ENCODE measurements at regions not wholly inside any gene's neighbourhood (a gene's known extent, or its start where the extent isn't known, plus 50 kb on each side); places are given as distances from the start of the nearest gene placed in this dataset.
"Not testable (repeated sequence)": the region's sequence is repeated elsewhere in the genome, so short reads cannot be mapped to it uniquely, and the experiment has no call there.

DNA sequence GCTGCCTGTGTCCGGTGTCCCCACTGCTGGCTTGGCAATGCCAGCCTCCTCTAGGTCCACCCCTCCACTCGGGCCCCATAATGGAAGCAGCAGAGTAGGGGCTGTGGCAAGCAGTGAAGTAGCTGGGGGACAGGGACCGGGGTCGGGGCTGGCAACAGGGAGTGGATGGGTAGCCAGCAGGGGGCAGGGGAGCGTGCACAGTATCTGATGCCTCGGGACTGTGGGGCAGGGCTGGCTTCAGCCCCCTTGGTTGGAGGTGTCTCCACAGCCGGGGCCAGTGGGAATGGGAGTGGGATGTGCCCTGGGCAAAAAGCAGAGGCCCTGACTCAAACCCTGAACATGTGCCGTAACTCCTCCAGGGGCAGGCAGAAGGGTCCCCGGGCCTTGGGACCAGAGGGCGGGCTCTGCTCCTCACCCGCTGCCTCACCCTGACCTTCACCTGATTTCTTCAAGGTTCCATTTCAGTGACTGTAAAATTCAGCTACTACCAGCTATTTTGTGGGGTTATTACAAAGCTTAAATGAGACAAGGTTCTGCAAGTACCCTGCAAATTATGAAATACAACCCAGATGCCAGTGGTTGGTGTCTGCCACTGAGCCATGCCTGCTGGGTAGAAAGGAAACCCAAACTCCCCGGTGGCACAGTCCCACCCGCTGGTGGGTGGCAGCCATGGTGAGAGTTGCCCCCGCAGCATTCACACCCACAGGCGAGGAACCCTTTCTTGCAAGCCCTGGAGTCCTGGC lies 121.4 kb downstream of the LRRC37A3 start:
- 89% methylated on average over 10 of the region's 15 CpGs for WGBS (ENCODE audit: low lambda C conversion rate)
- H3K4me1 ChIP-seq (ENCODE audit: control insufficient read depth in 1 of 2, insufficient read depth in 2 of 2, low read depth in 1 of 2, low read length in 1 of 2); CTCF ChIA-PET; POLR2A ChIA-PET; H3K9me3 ChIP-seq; H3K27ac ChIP-seq (ENCODE audit: low read depth in 2 of 2, low read length in 1 of 2); H2AFZ ChIP-seq (ENCODE audit: low read depth); H3K27me3 ChIP-seq (ENCODE audit: insufficient read depth); H4K20me1 ChIP-seq (ENCODE audit: insufficient read depth); H3K4me2 ChIP-seq; H3K36me3 ChIP-seq (replicated peaks in 1 of 2; ENCODE audit: control insufficient read depth in 1 of 2, insufficient read depth in 2 of 2, low read length in 1 of 2); H3K4me3 ChIP-seq (ENCODE audit: low read depth in 2 of 2, low read length in 1 of 2); H3K9me2 ChIP-seq; H3F3A ChIP-seq (replicated peaks; ENCODE audit: insufficient read depth); H3K79me2 ChIP-seq (ENCODE audit: insufficient read depth); H3K9ac ChIP-seq: not testable (repeated sequence)
- TF ChIP-seq, protein P1, sequence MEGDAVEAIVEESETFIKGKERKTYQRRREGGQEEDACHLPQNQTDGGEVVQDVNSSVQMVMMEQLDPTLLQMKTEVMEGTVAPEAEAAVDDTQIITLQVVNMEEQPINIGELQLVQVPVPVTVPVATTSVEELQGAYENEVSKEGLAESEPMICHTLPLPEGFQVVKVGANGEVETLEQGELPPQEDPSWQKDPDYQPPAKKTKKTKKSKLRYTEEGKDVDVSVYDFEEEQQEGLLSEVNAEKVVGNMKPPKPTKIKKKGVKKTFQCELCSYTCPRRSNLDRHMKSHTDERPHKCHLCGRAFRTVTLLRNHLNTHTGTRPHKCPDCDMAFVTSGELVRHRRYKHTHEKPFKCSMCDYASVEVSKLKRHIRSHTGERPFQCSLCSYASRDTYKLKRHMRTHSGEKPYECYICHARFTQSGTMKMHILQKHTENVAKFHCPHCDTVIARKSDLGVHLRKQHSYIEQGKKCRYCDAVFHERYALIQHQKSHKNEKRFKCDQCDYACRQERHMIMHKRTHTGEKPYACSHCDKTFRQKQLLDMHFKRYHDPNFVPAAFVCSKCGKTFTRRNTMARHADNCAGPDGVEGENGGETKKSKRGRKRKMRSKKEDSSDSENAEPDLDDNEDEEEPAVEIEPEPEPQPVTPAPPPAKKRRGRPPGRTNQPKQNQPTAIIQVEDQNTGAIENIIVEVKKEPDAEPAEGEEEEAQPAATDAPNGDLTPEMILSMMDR (IDR thresholded peaks at IDR 0.05) = peak; percentile 14; the same call in 1 of the 2 replicates
- DNase-seq = peak; percentile 34

DNA sequence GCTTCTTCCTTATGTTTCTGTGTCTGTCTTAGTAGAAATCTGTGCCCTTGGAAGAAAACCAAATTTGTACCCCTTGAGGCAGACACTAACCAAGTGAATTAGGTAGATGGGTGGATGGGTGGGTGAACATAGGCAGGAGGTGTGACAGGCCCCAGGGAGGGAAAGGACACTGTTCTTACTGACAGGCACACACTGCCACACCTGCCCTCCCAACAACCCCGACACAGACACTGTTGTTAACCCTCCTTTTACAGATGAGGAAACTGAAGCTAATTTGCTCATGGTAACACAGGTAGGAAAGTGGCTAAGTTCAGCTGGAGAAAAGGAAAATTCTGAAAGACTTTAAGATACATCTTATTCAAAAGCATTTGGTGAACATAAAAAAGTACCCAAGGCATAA lies 123.9 kb downstream of the LRRC37A3 start:
- H3F3A ChIP-seq (replicated peaks; ENCODE audit: insufficient read depth); CTCF ChIA-PET; H4K20me1 ChIP-seq (ENCODE audit: insufficient read depth); H3K27ac ChIP-seq (ENCODE audit: low read depth in 2 of 2, low read length in 1 of 2); POLR2A ChIA-PET; H3K79me2 ChIP-seq (ENCODE audit: insufficient read depth); H3K9me2 ChIP-seq; H3K9ac ChIP-seq; H3K27me3 ChIP-seq (ENCODE audit: insufficient read depth); H3K4me1 ChIP-seq (ENCODE audit: control insufficient read depth in 1 of 2, insufficient read depth in 2 of 2, low read depth in 1 of 2, low read length in 1 of 2); DNase-seq; H3K4me2 ChIP-seq; H2AFZ ChIP-seq (ENCODE audit: low read depth); H3K36me3 ChIP-seq (replicated peaks in 1 of 2; ENCODE audit: control insufficient read depth in 1 of 2, insufficient read depth in 2 of 2, low read length in 1 of 2); H3K4me3 ChIP-seq (ENCODE audit: low read depth in 2 of 2, low read length in 1 of 2); H3K9me3 ChIP-seq: not testable (repeated sequence)
- WGBS (ENCODE audit: low lambda C conversion rate) = 75% methylated on average over 1 of the region's 1 CpG

DNA sequence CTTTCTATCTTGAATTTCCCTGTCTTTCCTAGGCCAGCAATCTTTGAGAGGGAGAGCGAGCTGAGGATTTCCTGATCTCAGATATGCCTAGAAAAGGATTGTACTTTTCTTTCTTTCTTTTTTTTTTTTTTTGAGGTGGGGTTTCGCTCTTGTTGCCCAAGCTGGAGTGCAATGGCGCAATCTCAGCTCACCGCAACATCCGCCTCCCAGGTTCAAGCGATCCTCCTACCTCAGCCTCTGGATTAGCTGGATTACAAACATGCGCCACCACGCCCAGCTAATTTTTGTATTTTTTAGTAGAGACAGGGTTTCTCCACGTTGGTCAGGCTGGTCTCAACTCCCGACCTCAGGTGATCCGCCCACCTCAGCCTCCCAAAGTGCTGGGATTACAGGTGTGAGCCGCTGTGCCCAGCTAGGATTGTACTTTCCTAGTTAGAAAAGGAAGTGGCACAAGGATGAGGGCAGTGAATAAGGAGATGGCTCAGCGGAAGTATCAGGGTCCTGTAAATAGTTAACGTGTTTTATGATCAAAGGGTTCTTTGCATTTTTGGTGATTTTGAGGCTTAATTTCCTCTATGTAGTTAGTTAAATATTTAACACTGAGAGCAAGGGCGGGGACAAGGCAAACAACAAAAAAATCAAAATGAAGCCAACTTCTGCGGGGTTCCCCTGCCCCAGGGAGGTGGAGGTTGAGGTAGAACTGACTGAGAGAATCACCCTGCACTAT lies 124.6 kb downstream of the LRRC37A3 start:
- H3K4me2 ChIP-seq; DNase-seq; H3K4me3 ChIP-seq (ENCODE audit: low read depth in 2 of 2, low read length in 1 of 2); H3F3A ChIP-seq (replicated peaks; ENCODE audit: insufficient read depth); H3K9ac ChIP-seq; CTCF ChIA-PET; H3K27me3 ChIP-seq (ENCODE audit: insufficient read depth); H3K4me1 ChIP-seq (ENCODE audit: control insufficient read depth in 1 of 2, insufficient read depth in 2 of 2, low read depth in 1 of 2, low read length in 1 of 2); POLR2A ChIA-PET; H3K36me3 ChIP-seq (replicated peaks in 1 of 2; ENCODE audit: control insufficient read depth in 1 of 2, insufficient read depth in 2 of 2, low read length in 1 of 2); H3K79me2 ChIP-seq (ENCODE audit: insufficient read depth); H4K20me1 ChIP-seq (ENCODE audit: insufficient read depth); H3K27ac ChIP-seq (ENCODE audit: low read depth in 2 of 2, low read length in 1 of 2); H3K9me2 ChIP-seq; H2AFZ ChIP-seq (ENCODE audit: low read depth); H3K9me3 ChIP-seq: not testable (repeated sequence)
- 90% methylated on average over 16 of the region's 16 CpGs for WGBS (ENCODE audit: low lambda C conversion rate)

- H3K79me2 ChIP-seq (ENCODE audit: insufficient read depth); H4K20me1 ChIP-seq (ENCODE audit: insufficient read depth); POLR2A ChIA-PET; H3K9me2 ChIP-seq; H3F3A ChIP-seq (replicated peaks; ENCODE audit: insufficient read depth); H3K27ac ChIP-seq (ENCODE audit: low read depth in 2 of 2, low read length in 1 of 2); H3K4me1 ChIP-seq (ENCODE audit: control insufficient read depth in 1 of 2, insufficient read depth in 2 of 2, low read depth in 1 of 2, low read length in 1 of 2); H3K27me3 ChIP-seq (ENCODE audit: insufficient read depth); H3K9ac ChIP-seq; DNase-seq; H3K9me3 ChIP-seq; H2AFZ ChIP-seq (ENCODE audit: low read depth); H3K36me3 ChIP-seq (replicated peaks in 1 of 2; ENCODE audit: control insufficient read depth in 1 of 2, insufficient read depth in 2 of 2, low read length in 1 of 2); H3K4me2 ChIP-seq; H3K4me3 ChIP-seq (ENCODE audit: low read depth in 2 of 2, low read length in 1 of 2); CTCF ChIA-PET: not testable (repeated sequence)
- WGBS (ENCODE audit: low lambda C conversion rate) = 100% methylated on average over 4 of the region's 4 CpGs
Measured at GRCh38 chr17:64794113-64794512, 125.2 kb downstream of the LRRC37A3 start.

Measured in SK-N-SH (cell line).